Chondrocyte (in vitro differentiated cells): ENCODE measurements at regions not wholly inside any gene's neighbourhood (a gene's known extent, or its start where the extent isn't known, plus 50 kb on each side); places are given as distances from the start of the nearest gene placed in this dataset.
"Not testable (repeated sequence)": the region's sequence is repeated elsewhere in the genome, so short reads cannot be mapped to it uniquely, and the experiment has no call there.

Experiments
- DNase-seq: peaks from one replicate; pipeline ENCODE4 v3.0.0; 2021; ENCODE audit warnings: mixed read lengths, low spot score
- H3K27ac Mint-ChIP-seq: one replicate; pipeline ENCODE4 v1.8.0; 2021; ENCODE audit warnings: mild to moderate bottlenecking, moderate library complexity, mixed read lengths; ENCODE audit not compliant: unreplicated experiment
- H3K27me3 Mint-ChIP-seq: 2 replicates; pipeline ENCODE4 v1.8.0; 2021; ENCODE audit warnings: low read depth, mixed read lengths
- H3K36me3 Mint-ChIP-seq: 2 replicates; pipeline ENCODE4 v1.8.0; 2021; ENCODE audit warnings: low read depth, mixed read lengths
- H3K4me1 Mint-ChIP-seq: 2 replicates; pipeline ENCODE4 v1.8.0; 2021; ENCODE audit warnings: low read depth, mild to moderate bottlenecking, mixed read lengths
- H3K4me3 Mint-ChIP-seq: one replicate; pipeline ENCODE4 v1.8.0; 2021; ENCODE audit warnings: mild to moderate bottlenecking, moderate library complexity, mixed read lengths; ENCODE audit not compliant: unreplicated experiment
- H3K9me3 Mint-ChIP-seq: 2 replicates; pipeline ENCODE4 v1.8.0; 2021; ENCODE audit warnings: low read depth, mixed read lengths
- TF ChIP-seq, protein P1 (sequence below): fragments of 200-600 bp; sonication (generic); IDR thresholded peaks from 2 replicates; pipeline ENCODE4 v1.5.0; 2021; ENCODE audit warnings: antibody characterized with exemption, mild to moderate bottlenecking, moderate library complexity

- H3K4me1 Mint-ChIP-seq, result peaks cover 5% of the 10 kb centered on the region
- no peaks in the 10 kb centered on the region for H3K36me3 Mint-ChIP-seq
- TF ChIP-seq, protein P1, sequence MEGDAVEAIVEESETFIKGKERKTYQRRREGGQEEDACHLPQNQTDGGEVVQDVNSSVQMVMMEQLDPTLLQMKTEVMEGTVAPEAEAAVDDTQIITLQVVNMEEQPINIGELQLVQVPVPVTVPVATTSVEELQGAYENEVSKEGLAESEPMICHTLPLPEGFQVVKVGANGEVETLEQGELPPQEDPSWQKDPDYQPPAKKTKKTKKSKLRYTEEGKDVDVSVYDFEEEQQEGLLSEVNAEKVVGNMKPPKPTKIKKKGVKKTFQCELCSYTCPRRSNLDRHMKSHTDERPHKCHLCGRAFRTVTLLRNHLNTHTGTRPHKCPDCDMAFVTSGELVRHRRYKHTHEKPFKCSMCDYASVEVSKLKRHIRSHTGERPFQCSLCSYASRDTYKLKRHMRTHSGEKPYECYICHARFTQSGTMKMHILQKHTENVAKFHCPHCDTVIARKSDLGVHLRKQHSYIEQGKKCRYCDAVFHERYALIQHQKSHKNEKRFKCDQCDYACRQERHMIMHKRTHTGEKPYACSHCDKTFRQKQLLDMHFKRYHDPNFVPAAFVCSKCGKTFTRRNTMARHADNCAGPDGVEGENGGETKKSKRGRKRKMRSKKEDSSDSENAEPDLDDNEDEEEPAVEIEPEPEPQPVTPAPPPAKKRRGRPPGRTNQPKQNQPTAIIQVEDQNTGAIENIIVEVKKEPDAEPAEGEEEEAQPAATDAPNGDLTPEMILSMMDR, result no peak
- no peaks in the 10 kb centered on the region for H3K9me3 Mint-ChIP-seq
- no peak overlapping the region for H3K27ac Mint-ChIP-seq
- H3K4me3 Mint-ChIP-seq, result no peak overlapping the region
- DNase-seq, result peak; percentile 14
- H3K27me3 Mint-ChIP-seq, result peaks cover 11% of the 10 kb centered on the region
Measured at GRCh38 chr22:19597399-19597735, 73.2 kb upstream of the CLDN5 start.

DNA sequence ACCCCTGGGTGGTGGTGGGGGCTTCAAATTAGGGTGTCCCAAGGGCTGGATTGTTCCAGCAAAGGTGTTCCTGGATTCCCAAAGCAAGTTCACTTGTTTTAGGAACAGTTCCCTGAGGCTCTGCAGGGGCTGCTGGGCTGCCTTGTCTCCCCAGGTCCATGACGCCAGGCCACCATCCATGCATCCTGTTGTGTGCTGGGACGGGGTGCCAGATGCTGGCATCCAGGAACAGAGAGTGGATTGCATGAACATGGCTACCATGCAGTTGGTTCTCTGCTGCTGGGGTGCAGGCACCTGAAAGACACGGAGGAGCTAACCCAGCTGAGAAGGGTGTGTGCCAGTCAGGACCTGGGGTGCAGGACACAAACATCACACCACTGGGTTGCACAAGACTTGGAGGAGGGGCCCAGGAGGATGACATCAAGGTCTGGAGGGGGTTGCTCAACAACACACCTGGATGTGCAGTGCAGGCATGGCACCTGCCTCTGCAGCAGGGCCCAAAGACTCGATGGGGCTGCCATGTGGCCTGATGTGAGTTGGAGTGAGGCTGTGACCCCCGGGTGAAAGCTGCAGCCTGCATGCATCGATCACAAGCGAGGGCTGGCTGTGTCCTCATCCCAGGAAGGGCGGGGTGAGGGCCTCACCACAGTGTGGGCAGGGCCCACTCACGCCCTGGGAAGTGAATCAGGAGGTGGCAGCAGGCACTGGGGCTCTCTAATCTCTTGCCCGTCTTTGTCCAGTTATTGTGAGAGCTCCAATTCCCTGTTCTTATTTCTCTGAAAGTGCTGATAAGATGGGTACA is 74.0 kb upstream of the CLDN5 start:
- peaks cover 5% of the 10 kb centered on the region for H3K4me1 Mint-ChIP-seq
- peak; percentile 75 for DNase-seq
- H3K27ac Mint-ChIP-seq, result no peak overlapping the region
- H3K4me3 Mint-ChIP-seq, result no peak overlapping the region
- H3K36me3 Mint-ChIP-seq, result no peaks in the 10 kb centered on the region
- TF ChIP-seq, protein P1, result no peak
- peaks cover 2% of the 10 kb centered on the region for H3K9me3 Mint-ChIP-seq
- H3K27me3 Mint-ChIP-seq, result peaks cover 11% of the 10 kb centered on the region

- TF ChIP-seq, protein P1, result no peak
- DNase-seq, result no peak
- H3K4me3 Mint-ChIP-seq, result no peak overlapping the region
- H3K4me1 Mint-ChIP-seq, result peaks cover 5% of the 10 kb centered on the region
- no peak overlapping the region for H3K27ac Mint-ChIP-seq
- H3K27me3 Mint-ChIP-seq, result peaks cover 10% of the 10 kb centered on the region
- H3K9me3 Mint-ChIP-seq, result peaks cover 2% of the 10 kb centered on the region
- no peaks in the 10 kb centered on the region for H3K36me3 Mint-ChIP-seq
Measured at GRCh38 chr22:19599004-19599403, 74.8 kb upstream of the CLDN5 start.

GRCh38 chr22:19599626-19600243 is 75.5 kb upstream of the CLDN5 start:
- Mint-ChIP-seq H3K27me3 (peaks cover 11% of the 10 kb centered on the region), H3K4me3 (no peak overlapping the region), H3K9me3 (peaks cover 2% of the 10 kb centered on the region), H3K36me3 (no peaks in the 10 kb centered on the region), H3K4me1 (peaks cover 5% of the 10 kb centered on the region), H3K27ac (no peak overlapping the region)
- peak; percentile 61 for DNase-seq
- TF ChIP-seq, protein P1, result no peak

GRCh38 chr22:19603346-19603745 is 79.1 kb upstream of the CLDN5 start:
- not testable (repeated sequence) for H3K4me1 Mint-ChIP-seq, H3K36me3 Mint-ChIP-seq, H3K4me3 Mint-ChIP-seq, H3K27ac Mint-ChIP-seq, H3K9me3 Mint-ChIP-seq
- peak; percentile 10 for DNase-seq
- H3K27me3 Mint-ChIP-seq, result peaks cover 24% of the 10 kb centered on the region
